Prostate gland (tissue), 2 donors: ENCODE measurements at regions not wholly inside any gene's neighbourhood (a gene's known extent, or its start where the extent isn't known, plus 50 kb on each side); places are given as distances from the start of the nearest gene placed in this dataset.
"Not testable (repeated sequence)": the region's sequence is repeated elsewhere in the genome, so short reads cannot be mapped to it uniquely, and the experiment has no call there.

Source experiments
- CTCF ChIP-seq, 4 experiments: fragments of 200-600 bp in 2 of 4; fragments of 450-650 bp in 2 of 4; sonication (generic) in 2 of 4; IDR thresholded peaks; 1 replicate in 3 of 4; 2 replicates in 1 of 4; pipeline ENCODE4 v1.5.1; 2016 to 2019; ENCODE audit warnings: antibody characterized with exemption in 4 of 4, mild to moderate bottlenecking in 2 of 4, moderate library complexity in 2 of 4
- POLR2A ChIP-seq: fragments of 450-650 bp; IDR thresholded peaks from one replicate; pipeline ENCODE4 v1.6.1; 2016; ENCODE audit warnings: antibody characterized with exemption, mild to moderate bottlenecking

GRCh38 chr10:125588738-125589137 lies 94.2 kb downstream of the TEX36 start:
- not testable (repeated sequence) for TF ChIP-seq CTCF (IDR thresholded peaks at IDR 0.05); POLR2A
